ENCODE measurements at regions not wholly inside any gene's neighbourhood (a gene's known extent, or its start where the extent isn't known, plus 50 kb on each side); places are given as distances from the start of the nearest gene placed in this dataset.

DNA sequence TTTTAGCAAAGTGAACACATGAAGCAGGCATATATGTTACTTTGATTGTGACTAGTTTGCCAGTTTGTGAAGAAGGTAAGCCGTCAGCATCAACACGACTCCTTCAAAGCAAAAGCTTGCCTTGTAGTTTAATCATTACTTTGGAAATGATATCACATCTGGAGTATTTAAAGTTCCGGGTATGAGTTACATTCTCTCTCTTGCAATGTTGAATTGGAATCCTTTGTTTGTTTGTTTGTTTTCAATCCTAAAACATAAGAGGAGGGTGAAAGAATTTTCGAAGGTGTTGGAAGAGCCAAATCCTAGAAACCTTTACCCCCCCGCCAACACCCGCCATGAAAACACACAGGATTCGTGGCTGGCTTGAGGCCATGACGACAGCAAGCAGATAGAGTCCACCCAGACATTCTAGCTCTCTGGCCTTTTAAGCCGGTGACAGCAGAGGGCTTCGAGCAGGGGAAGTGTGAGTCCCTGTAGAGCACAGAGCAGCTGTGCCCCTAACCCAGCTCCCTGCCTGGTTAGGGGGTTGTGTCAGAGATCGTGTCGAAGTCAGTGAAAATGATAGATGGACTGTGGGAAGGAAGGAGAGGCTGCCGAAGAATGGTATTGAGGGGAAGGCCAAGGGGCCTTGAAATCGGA, 103.8 kb upstream of the SMIM21 start:
- TF ChIP-seq TAF1 (IDR thresholded peaks at IDR 0.05; ENCODE audit: low read depth) (no peak), CEBPB (IDR thresholded peaks at IDR 0.05) (no peak), REST (IDR thresholded peaks at IDR 0.05; ENCODE audit: low read depth) (no peak), EP300 (IDR thresholded peaks at IDR 0.05; ENCODE audit: borderline replicate concordance) (no peak), YY1 (IDR thresholded peaks at IDR 0.05; ENCODE audit: low read depth) (no peak), TCF12 (IDR thresholded peaks at IDR 0.05; ENCODE audit: low read depth) (no peak), NFIC (IDR thresholded peaks at IDR 0.05) (no peak), TEAD4 (IDR thresholded peaks at IDR 0.05) (no peak), FOXM1 (IDR thresholded peaks at IDR 0.05; ENCODE audit: borderline replicate concordance, low read depth) (no peak), CREB1 (IDR thresholded peaks at IDR 0.05; ENCODE audit: low read depth) (no peak)
- TF ChIP-seq, protein P1, sequence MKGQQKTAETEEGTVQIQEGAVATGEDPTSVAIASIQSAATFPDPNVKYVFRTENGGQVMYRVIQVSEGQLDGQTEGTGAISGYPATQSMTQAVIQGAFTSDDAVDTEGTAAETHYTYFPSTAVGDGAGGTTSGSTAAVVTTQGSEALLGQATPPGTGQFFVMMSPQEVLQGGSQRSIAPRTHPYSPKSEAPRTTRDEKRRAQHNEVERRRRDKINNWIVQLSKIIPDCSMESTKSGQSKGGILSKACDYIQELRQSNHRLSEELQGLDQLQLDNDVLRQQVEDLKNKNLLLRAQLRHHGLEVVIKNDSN (IDR thresholded peaks at IDR 0.05): no peak
- TF ChIP-seq, protein P2, sequence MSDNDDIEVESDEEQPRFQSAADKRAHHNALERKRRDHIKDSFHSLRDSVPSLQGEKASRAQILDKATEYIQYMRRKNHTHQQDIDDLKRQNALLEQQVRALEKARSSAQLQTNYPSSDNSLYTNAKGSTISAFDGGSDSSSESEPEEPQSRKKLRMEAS (IDR thresholded peaks at IDR 0.05): no peak

Data from Ishikawa (cell line).